ENCODE measurements at regions not wholly inside any gene's neighbourhood (a gene's known extent, or its start where the extent isn't known, plus 50 kb on each side); places are given as distances from the start of the nearest gene placed in this dataset.

DNA sequence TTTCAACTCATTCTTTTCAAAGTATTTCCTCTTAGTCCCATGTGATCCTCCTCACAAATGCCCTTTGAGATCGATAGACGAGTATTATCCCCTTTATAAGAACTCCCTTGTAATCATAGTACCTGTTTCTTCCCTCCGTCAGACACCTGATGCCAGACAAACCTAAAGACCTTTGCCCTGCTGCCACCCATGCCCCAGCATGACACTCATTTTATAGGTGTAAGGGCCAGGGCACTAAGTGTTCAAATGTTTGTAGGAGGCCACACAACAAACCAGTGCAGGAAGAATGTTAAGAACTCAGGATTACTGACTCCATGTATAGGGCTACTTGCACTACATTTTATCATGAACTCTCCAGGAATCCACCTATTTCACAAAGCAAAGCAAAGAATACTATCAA lies 115.6 kb upstream of the DIAPH2 start:
- no peaks in the 10 kb centered on the region for H3K27me3 ChIP-seq (ENCODE audit: control insufficient read depth in 2 of 2, insufficient read depth in 2 of 2, low read length in 2 of 2)
- no peaks in the 10 kb centered on the region for H3K36me3 ChIP-seq (replicated peaks in 1 of 2; ENCODE audit: control insufficient read depth in 1 of 2, insufficient read depth in 2 of 2, low read length in 2 of 2)
- no peak overlapping the region for H3K9ac ChIP-seq (ENCODE audit: insufficient read depth, low read length, poor library complexity, severe bottlenecking)
- Mint-ChIP-seq H3K9me3 (peaks cover 0 to 3% (median 0%) of the 10 kb centered on the region in 7 donors), H3K36me3 (no peaks in the 10 kb centered on the region), H3K27me3 (ENCODE audit: low read depth in 3 of 3) (peaks cover 0 to 6% (median 0%) of the 10 kb centered on the region in 3 donors), H3K27ac (no peak overlapping the region), H3K4me3 (no peak overlapping the region), H3K4me1 (peaks cover 11% of the 10 kb centered on the region)
- no peak overlapping the region for H3K4me2 ChIP-seq (replicated peaks; ENCODE audit: extremely low read depth, low read length, poor library complexity, severe bottlenecking)
- no peaks in the 10 kb centered on the region for H3K9me3 ChIP-seq (replicated peaks in 1 of 2; ENCODE audit: control insufficient read depth in 1 of 2, insufficient read depth in 1 of 2, low read length in 2 of 2)
- no peak for DNase-seq
- no CpG with 5 or more reads among the region's 3 CpGs for WGBS (ENCODE audit: insufficient coverage)
- no peaks in the 10 kb centered on the region for H4K20me1 ChIP-seq (ENCODE audit: insufficient read depth, low read length)
- TF ChIP-seq, protein P1, sequence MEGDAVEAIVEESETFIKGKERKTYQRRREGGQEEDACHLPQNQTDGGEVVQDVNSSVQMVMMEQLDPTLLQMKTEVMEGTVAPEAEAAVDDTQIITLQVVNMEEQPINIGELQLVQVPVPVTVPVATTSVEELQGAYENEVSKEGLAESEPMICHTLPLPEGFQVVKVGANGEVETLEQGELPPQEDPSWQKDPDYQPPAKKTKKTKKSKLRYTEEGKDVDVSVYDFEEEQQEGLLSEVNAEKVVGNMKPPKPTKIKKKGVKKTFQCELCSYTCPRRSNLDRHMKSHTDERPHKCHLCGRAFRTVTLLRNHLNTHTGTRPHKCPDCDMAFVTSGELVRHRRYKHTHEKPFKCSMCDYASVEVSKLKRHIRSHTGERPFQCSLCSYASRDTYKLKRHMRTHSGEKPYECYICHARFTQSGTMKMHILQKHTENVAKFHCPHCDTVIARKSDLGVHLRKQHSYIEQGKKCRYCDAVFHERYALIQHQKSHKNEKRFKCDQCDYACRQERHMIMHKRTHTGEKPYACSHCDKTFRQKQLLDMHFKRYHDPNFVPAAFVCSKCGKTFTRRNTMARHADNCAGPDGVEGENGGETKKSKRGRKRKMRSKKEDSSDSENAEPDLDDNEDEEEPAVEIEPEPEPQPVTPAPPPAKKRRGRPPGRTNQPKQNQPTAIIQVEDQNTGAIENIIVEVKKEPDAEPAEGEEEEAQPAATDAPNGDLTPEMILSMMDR (IDR thresholded peaks at IDR 0.05), result no peak
- intact Hi-C loops (cut with micrococcal nuclease), result no loop called here
- no peak overlapping the region for H2AFZ ChIP-seq (ENCODE audit: insufficient read depth, low read depth, low read length, poor library complexity, severe bottlenecking)
- H3K4me1 ChIP-seq (ENCODE audit: control insufficient read depth in 1 of 2, insufficient read depth in 2 of 2, low read length in 2 of 2), result no peaks in the 10 kb centered on the region
- H3K79me2 ChIP-seq (ENCODE audit: insufficient read depth, low read length), result no peaks in the 10 kb centered on the region
- H3K27ac ChIP-seq (ENCODE audit: low read depth in 1 of 2, low read length in 2 of 2), result no peak overlapping the region
- H3K4me3 ChIP-seq (replicated peaks in 1 of 3; ENCODE audit: low read depth in 2 of 3, low read length in 3 of 3), result no peak overlapping the region

GRCh38 chrX:96575011-96575410 lies 109.6 kb upstream of the DIAPH2 start:
- H3K4me2 ChIP-seq (replicated peaks; ENCODE audit: extremely low read depth, low read length, poor library complexity, severe bottlenecking), result no peak overlapping the region
- WGBS (ENCODE audit: insufficient coverage), result no CpG with 5 or more reads among the region's 1 CpG

More at GRCh38 chrX:96575011-96575410, 109.6 kb upstream of the DIAPH2 start:
- intact Hi-C loops (cut with micrococcal nuclease), result no loop called here
- no peaks in the 10 kb centered on the region for H3K36me3 ChIP-seq (replicated peaks in 1 of 2; ENCODE audit: control insufficient read depth in 1 of 2, insufficient read depth in 2 of 2, low read length in 2 of 2)
- no peak overlapping the region for H2AFZ ChIP-seq (ENCODE audit: insufficient read depth, low read depth, low read length, poor library complexity, severe bottlenecking)
- H3K9ac ChIP-seq (ENCODE audit: insufficient read depth, low read length, poor library complexity, severe bottlenecking), result no peak overlapping the region
- H3K9me3 ChIP-seq (replicated peaks in 1 of 2; ENCODE audit: control insufficient read depth in 1 of 2, insufficient read depth in 1 of 2, low read length in 2 of 2), result no peaks in the 10 kb centered on the region
- no peaks in the 10 kb centered on the region for H3K9me3 Mint-ChIP-seq
- H3K4me1 Mint-ChIP-seq, result peaks cover 10% of the 10 kb centered on the region
- H3K27ac Mint-ChIP-seq, result no peak overlapping the region
- no peaks in the 10 kb centered on the region for H3K36me3 Mint-ChIP-seq
- H3K27ac ChIP-seq (ENCODE audit: low read depth in 1 of 2, low read length in 2 of 2), result no peak overlapping the region
- H3K4me3 Mint-ChIP-seq, result no peak overlapping the region
- H3K79me2 ChIP-seq (ENCODE audit: insufficient read depth, low read length), result no peaks in the 10 kb centered on the region
- no peak overlapping the region for H3K4me3 ChIP-seq (replicated peaks in 1 of 3; ENCODE audit: low read depth in 2 of 3, low read length in 3 of 3)
- peaks cover 0 to 6% of the 10 kb centered on the region in 2 donors for H3K4me1 ChIP-seq (ENCODE audit: control insufficient read depth in 1 of 2, insufficient read depth in 2 of 2, low read length in 2 of 2)
- no peaks in the 10 kb centered on the region for H4K20me1 ChIP-seq (ENCODE audit: insufficient read depth, low read length)
- no peak for DNase-seq
- H3K27me3 ChIP-seq (ENCODE audit: control insufficient read depth in 2 of 2, insufficient read depth in 2 of 2, low read length in 2 of 2), result no peaks in the 10 kb centered on the region
- TF ChIP-seq, protein P1 (IDR thresholded peaks at IDR 0.05), result no peak
- peaks cover 0 to 3% (median 1%) of the 10 kb centered on the region in 3 donors for H3K27me3 Mint-ChIP-seq (ENCODE audit: low read depth in 3 of 3)

Measured in CD14-positive monocyte (primary cell).